SK-N-SH treated with all-trans-retinoic acid at 6 μM for 48 hours (cell line): ENCODE measurements at regions not wholly inside any gene's neighbourhood (a gene's known extent, or its start where the extent isn't known, plus 50 kb on each side); places are given as distances from the start of the nearest gene placed in this dataset.

Source experiments
- ATAC-seq: fragments of 200-7000 bp; cut with Tn5 transposase; 3 replicates; pipeline ENCODE4 v1.9.1; 2020; ENCODE audit warnings: mild to moderate bottlenecking, moderate library complexity
- ARNTL ChIP-seq: fragments of 450-650 bp; formaldehyde crosslinking; IDR thresholded peaks from 2 replicates; pipeline ENCODE4 v1.5.0; 2020; ENCODE audit warnings: low read depth, mild to moderate bottlenecking, moderate library complexity, borderline replicate concordance
- BACH2 ChIP-seq: fragments of 250-450 bp; sonication (Bioruptor Pico); IDR thresholded peaks from 2 replicates; pipeline ENCODE4 v1.9.0; 2021; ENCODE audit warnings: mild to moderate bottlenecking, borderline replicate concordance
- CREB5 ChIP-seq: fragments of 250-450 bp; sonication (Bioruptor Pico); IDR thresholded peaks from 2 replicates; pipeline ENCODE4 v1.5.1; 2020; ENCODE audit warnings: low read depth, mild to moderate bottlenecking, moderate library complexity
- CSRNP3 ChIP-seq: fragments of 250-450 bp; sonication (Bioruptor Pico); IDR thresholded peaks from 2 replicates; pipeline ENCODE4 v1.5.1; 2021; ENCODE audit warnings: mild to moderate bottlenecking, moderate library complexity
- ESRRG ChIP-seq: fragments of 250-450 bp; sonication (Bioruptor Pico); IDR thresholded peaks from 2 replicates; pipeline ENCODE4 v1.6.1; 2021; ENCODE audit warnings: mild to moderate bottlenecking
- GLIS3 ChIP-seq: fragments of 250-450 bp; sonication (Bioruptor Pico); IDR thresholded peaks from 2 replicates; pipeline ENCODE4 v1.5.0; 2020; ENCODE audit warnings: mild to moderate bottlenecking, moderate library complexity
- ISL1 ChIP-seq: fragments of 250-450 bp; sonication (Bioruptor Pico); IDR thresholded peaks from 2 replicates; pipeline ENCODE4 v2.1.2; 2022; ENCODE audit warnings: mild to moderate bottlenecking, moderate library complexity
- OSR1 ChIP-seq: fragments of 250-450 bp; sonication (Bioruptor Pico); IDR thresholded peaks from 2 replicates; pipeline ENCODE4 v1.8.0; 2022; ENCODE audit warnings: moderate library complexity, mild to moderate bottlenecking, inconsistent platforms
- PATZ1 ChIP-seq: fragments of 250-450 bp; sonication (Bioruptor Pico); IDR thresholded peaks from 2 replicates; pipeline ENCODE4 v1.8.0; 2020; ENCODE audit warnings: mild to moderate bottlenecking, moderate library complexity, borderline replicate concordance
- POU6F1 ChIP-seq: fragments of 250-450 bp; sonication (Bioruptor Pico); IDR thresholded peaks from 2 replicates; pipeline ENCODE4 v1.8.0; 2021; ENCODE audit warnings: low read depth, mild to moderate bottlenecking, moderate library complexity, borderline replicate concordance
- PPARA ChIP-seq: fragments of 250-450 bp; sonication (Bioruptor Pico); IDR thresholded peaks from 2 replicates; pipeline ENCODE4 v1.5.0; 2020; ENCODE audit warnings: mild to moderate bottlenecking, borderline replicate concordance
- RARB ChIP-seq: fragments of 250-450 bp; sonication (Bioruptor Pico); IDR thresholded peaks from 2 replicates; pipeline ENCODE4 v1.8.0; 2021; ENCODE audit warnings: mild to moderate bottlenecking, moderate library complexity
- SNAI2 ChIP-seq: fragments of 250-450 bp; sonication (Bioruptor Pico); IDR thresholded peaks from 2 replicates; pipeline ENCODE4 v1.5.0; 2020; ENCODE audit warnings: mild to moderate bottlenecking, moderate library complexity
- TCF4 ChIP-seq: fragments of 250-450 bp; sonication (Bioruptor Pico); IDR thresholded peaks from 2 replicates; pipeline ENCODE4 v1.8.0; 2021; ENCODE audit warnings: mild to moderate bottlenecking, moderate library complexity, borderline replicate concordance
- TOX ChIP-seq: fragments of 250-450 bp; sonication (Bioruptor Pico); IDR thresholded peaks from 2 replicates; pipeline ENCODE4 v1.8.0; 2021; ENCODE audit warnings: mild to moderate bottlenecking, moderate library complexity, borderline replicate concordance
- TSHZ2 ChIP-seq: fragments of 250-450 bp; sonication (Bioruptor Pico); IDR thresholded peaks from 2 replicates; pipeline ENCODE4 v1.5.0; 2020; ENCODE audit warnings: mild to moderate bottlenecking, moderate library complexity
- ZC3H10 ChIP-seq: fragments of 250-450 bp; sonication (Bioruptor Pico); IDR thresholded peaks from 2 replicates; pipeline ENCODE4 v1.5.1; 2021; ENCODE audit warnings: mild to moderate bottlenecking, moderate library complexity
- ZFP30 ChIP-seq: fragments of 450-650 bp; formaldehyde crosslinking; IDR thresholded peaks from 2 replicates; pipeline ENCODE4 v1.5.0; 2022; ENCODE audit warnings: mild to moderate bottlenecking, moderate library complexity
- ZNF70 ChIP-seq: fragments of 450-650 bp; formaldehyde crosslinking; IDR thresholded peaks from 2 replicates; pipeline ENCODE4 v1.5.0; 2020; ENCODE audit warnings: mild to moderate bottlenecking, moderate library complexity
- ZNF8 ChIP-seq: fragments of 450-650 bp; formaldehyde crosslinking; IDR thresholded peaks from 2 replicates; pipeline ENCODE4 v1.5.0; 2020; ENCODE audit warnings: mild to moderate bottlenecking, moderate library complexity

GRCh38 chr9:687994-688393, 153.5 kb upstream of the DMRT1 start:
- ATAC-seq, result no peak
- TF ChIP-seq ZFP30 (CRISPR knock-in tag), result no peak
- TF ChIP-seq SNAI2 (CRISPR knock-in tag), result no peak
- no peak for TF ChIP-seq TOX (CRISPR knock-in tag)
- no peak for TF ChIP-seq GLIS3 (CRISPR knock-in tag)
- no peak for TF ChIP-seq OSR1 (CRISPR knock-in tag)

- ATAC-seq, result no peak
- TF ChIP-seq TSHZ2 (no peak), RARB (no peak)
Measured at GRCh38 chr9:690517-691111, 150.9 kb upstream of the DMRT1 start.

- no peak for ATAC-seq
- TF ChIP-seq ZFP30 (CRISPR knock-in tag) (no peak), PATZ1 (no peak), TCF4 (CRISPR knock-in tag) (no peak), PPARA (CRISPR knock-in tag) (no peak), SNAI2 (CRISPR knock-in tag) (no peak), ZNF70 (CRISPR knock-in tag) (no peak), RARB (no peak), CREB5 (no peak), ESRRG (CRISPR knock-in tag) (no peak), ARNTL (CRISPR knock-in tag) (no peak), TSHZ2 (no peak), POU6F1 (CRISPR knock-in tag) (no peak), ZNF8 (no peak), CSRNP3 (CRISPR knock-in tag) (no peak), BACH2 (CRISPR knock-in tag) (no peak), ZC3H10 (CRISPR knock-in tag) (no peak), ISL1 (CRISPR knock-in tag) (no peak)
Measured at GRCh38 chr9:691825-692400, 149.6 kb upstream of the DMRT1 start.
